Cardiac fibroblast (primary cell): ENCODE measurements at regions not wholly inside any gene's neighbourhood (a gene's known extent, or its start where the extent isn't known, plus 50 kb on each side); places are given as distances from the start of the nearest gene placed in this dataset.

ENCODE experiments used
- DNase-seq, 2 donors: peaks; one replicate each; pipeline versions ENCODE4 v3.0.0 to v3.0.0-alpha.2; 2010; ENCODE audit warnings: low read depth in 2 of 2
- H3K4me3 ChIP-seq, 2 donors: replicated peaks in 1 of 2; 1 replicate in 1 of 2; 2 replicates in 1 of 2; pipeline ENCODE4 v1.5.1; 2011; ENCODE audit warnings: low read depth in 2 of 2, low read length in 2 of 2, mild to moderate bottlenecking in 2 of 2, moderate library complexity in 1 of 2
- CTCF ChIP-seq: IDR thresholded peaks from one replicate; pipeline ENCODE4 v1.5.1; 2011; ENCODE audit warnings: low read depth, mild to moderate bottlenecking, low read length, inconsistent platforms

- H3K4me3 ChIP-seq, result no peak overlapping the region
- no peak for TF ChIP-seq CTCF
- no peak for DNase-seq
Observed at GRCh38 chr3:177881351-177881750, 654.9 kb upstream of the KCNMB2 start.

GRCh38 chr3:177882124-177882648 is 654.0 kb upstream of the KCNMB2 start:
- no peak for DNase-seq
- no peak for TF ChIP-seq CTCF
- H3K4me3 ChIP-seq, result no peak overlapping the region

GRCh38 chr3:177883091-177883490 is 653.1 kb upstream of the KCNMB2 start:
- no peak overlapping the region for H3K4me3 ChIP-seq
- no peak for DNase-seq
- TF ChIP-seq CTCF, result no peak

GRCh38 chr3:177883957-177884356 is 652.3 kb upstream of the KCNMB2 start:
- no peak for TF ChIP-seq CTCF
- H3K4me3 ChIP-seq, result no peak overlapping the region
- no peak for DNase-seq

- no peak for DNase-seq
- TF ChIP-seq CTCF, result no peak
- no peak overlapping the region for H3K4me3 ChIP-seq
Observed at GRCh38 chr3:177885063-177885462, 651.2 kb upstream of the KCNMB2 start.

GRCh38 chr3:177886501-177886900 is 649.7 kb upstream of the KCNMB2 start:
- no peak for DNase-seq
- H3K4me3 ChIP-seq, result no peak overlapping the region
- no peak for TF ChIP-seq CTCF

- DNase-seq, result no peak
- no peak overlapping the region for H3K4me3 ChIP-seq
- TF ChIP-seq CTCF, result no peak
Observed at GRCh38 chr3:177887475-177887874, 648.8 kb upstream of the KCNMB2 start.
